Activated naive CD8-positive, alpha-beta T cell treated with anti-CD3 and anti-CD28 coated beads, Interleukin-2, amount 10 ng/mL, durations not matched to agents 7 days and 5 days (primary cell): ENCODE measurements at regions not wholly inside any gene's neighbourhood (a gene's known extent, or its start where the extent isn't known, plus 50 kb on each side); places are given as distances from the start of the nearest gene placed in this dataset.

Experiments used
- ATAC-seq: fragments of 150-1000 bp; cut with Tn5 transposase; one replicate; pipeline ENCODE4 v1.10.0; 2021; ENCODE audit warnings: low read depth, moderate library complexity
- POLR2A ChIA-PET: fragments of 350-600 bp; sonication (Branson Sonifier 250); formaldehyde crosslinking; loops from one replicate; lab custom pipeline; 2021; ENCODE audit warnings: antibody characterized with exemption; lab: Charles Lee
- DNase-seq: peaks from one replicate; pipeline ENCODE4 v3.0.0; 2021
- H3K27ac Mint-ChIP-seq: one replicate; pipeline ENCODE4 v1.8.0; 2022; ENCODE audit warnings: mild to moderate bottlenecking, mixed read lengths
- H3K27me3 Mint-ChIP-seq: one replicate; pipeline ENCODE4 v1.8.0; 2022; ENCODE audit warnings: mild to moderate bottlenecking, moderate library complexity, mixed read lengths
- H3K36me3 Mint-ChIP-seq: one replicate; pipeline ENCODE4 v1.8.0; 2021; ENCODE audit warnings: mild to moderate bottlenecking, mixed read lengths
- H3K4me1 Mint-ChIP-seq: one replicate; pipeline ENCODE4 v1.8.0; 2021; ENCODE audit warnings: mixed read lengths
- H3K4me3 Mint-ChIP-seq: one replicate; pipeline ENCODE4 v1.8.0; 2022; ENCODE audit warnings: mild to moderate bottlenecking, moderate library complexity, mixed read lengths
- H3K9me3 Mint-ChIP-seq: one replicate; pipeline ENCODE4 v1.8.0; 2021; ENCODE audit warnings: mixed read lengths

DNA sequence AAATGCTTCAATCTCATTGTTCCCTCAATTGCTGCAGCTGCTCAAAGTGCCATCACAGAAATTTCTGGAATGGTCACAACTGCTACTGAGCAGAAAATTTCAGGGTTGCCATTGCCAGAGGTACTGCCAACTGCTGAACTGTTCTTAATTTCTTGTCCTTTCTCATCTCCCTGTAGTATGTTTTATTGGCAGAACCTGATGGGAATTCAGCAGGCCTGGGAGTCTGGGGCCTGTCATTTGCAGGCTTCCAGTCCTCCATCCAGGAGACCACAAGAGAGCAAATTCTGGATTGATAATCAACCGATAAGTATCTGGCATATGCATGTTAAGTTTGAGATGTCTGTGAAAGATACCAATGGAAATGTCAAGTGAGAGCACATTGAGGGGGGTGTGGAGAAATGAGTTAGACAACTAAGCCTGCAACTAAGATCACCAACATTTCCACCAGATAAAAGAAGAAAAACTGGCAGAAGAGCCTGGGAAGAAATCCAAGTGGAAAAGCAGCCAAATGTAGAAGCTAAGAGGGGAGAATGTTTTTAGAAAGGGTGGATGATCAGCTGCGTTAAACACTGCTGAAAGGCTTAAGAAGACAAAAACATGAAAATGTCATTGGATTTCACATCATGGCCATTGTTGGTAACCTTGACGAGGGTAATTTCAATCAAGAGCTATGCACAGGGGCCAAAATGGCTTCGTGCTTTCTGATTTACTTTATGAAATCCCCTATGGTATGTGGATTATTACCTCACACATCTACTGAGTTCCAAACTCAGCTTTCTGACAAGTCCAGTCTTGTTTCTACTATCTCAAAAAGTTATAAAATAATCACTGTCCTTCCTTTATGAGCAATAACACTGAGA is 648.1 kb downstream of the PLPP3 start:
- no peak overlapping the region for H3K27ac Mint-ChIP-seq
- DNase-seq (no peak), ATAC-seq (no peak)
- no peaks in the 10 kb centered on the region for H3K4me1 Mint-ChIP-seq
- no peaks in the 10 kb centered on the region for H3K27me3 Mint-ChIP-seq
- no peaks in the 10 kb centered on the region for H3K36me3 Mint-ChIP-seq
- H3K4me3 Mint-ChIP-seq: no peak overlapping the region
- POLR2A ChIA-PET: no interaction called here
- no peaks in the 10 kb centered on the region for H3K9me3 Mint-ChIP-seq

DNA sequence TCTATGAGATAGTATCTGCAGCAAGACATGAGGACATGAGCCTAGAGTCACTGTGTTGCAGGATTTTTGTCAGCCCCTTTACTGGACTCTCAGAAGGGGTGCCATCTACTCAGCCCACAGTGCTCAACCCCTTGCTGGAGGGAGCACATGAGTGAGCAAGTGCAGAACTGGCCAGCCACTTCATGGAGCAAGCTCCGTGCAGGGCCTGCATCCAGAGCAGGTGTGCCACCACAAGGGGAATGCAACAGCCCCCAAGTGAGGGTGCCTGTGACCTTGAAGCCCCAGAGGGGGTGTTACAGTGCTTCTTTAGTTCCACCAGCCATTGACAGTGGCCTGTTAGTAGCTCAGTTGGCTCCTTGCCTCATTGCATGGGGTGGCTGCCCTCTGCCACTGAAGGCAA is 649.7 kb downstream of the PLPP3 start:
- Mint-ChIP-seq H3K4me3 (no peak overlapping the region), H3K4me1 (no peaks in the 10 kb centered on the region), H3K27me3 (no peaks in the 10 kb centered on the region), H3K36me3 (no peaks in the 10 kb centered on the region), H3K27ac (no peak overlapping the region), H3K9me3 (no peaks in the 10 kb centered on the region)
- POLR2A ChIA-PET: no interaction called here
- DNase-seq: no peak
- no peak for ATAC-seq

- Mint-ChIP-seq H3K27me3 (peaks cover 2% of the 10 kb centered on the region), H3K27ac (no peak overlapping the region)
Measured at GRCh38 chr1:55928576-55928975, 650.8 kb downstream of the PLPP3 start.

GRCh38 chr1:55927702-55928290 is 651.6 kb downstream of the PLPP3 start:
- no peaks in the 10 kb centered on the region for H3K4me1 Mint-ChIP-seq
- ATAC-seq: no peak
- no peak overlapping the region for H3K4me3 Mint-ChIP-seq
- no peak for DNase-seq
- POLR2A ChIA-PET: no interaction called here
- H3K27ac Mint-ChIP-seq: no peak overlapping the region
- no peaks in the 10 kb centered on the region for H3K36me3 Mint-ChIP-seq
- peaks cover 2% of the 10 kb centered on the region for H3K27me3 Mint-ChIP-seq
- H3K9me3 Mint-ChIP-seq: no peaks in the 10 kb centered on the region

More at GRCh38 chr1:55928576-55928975, 650.8 kb downstream of the PLPP3 start:
- no peaks in the 10 kb centered on the region for H3K4me1 Mint-ChIP-seq
- H3K9me3 Mint-ChIP-seq: no peaks in the 10 kb centered on the region
- ATAC-seq (no peak), DNase-seq (no peak)
- no peak overlapping the region for H3K4me3 Mint-ChIP-seq
- no peaks in the 10 kb centered on the region for H3K36me3 Mint-ChIP-seq
- POLR2A ChIA-PET: no interaction called here

DNA sequence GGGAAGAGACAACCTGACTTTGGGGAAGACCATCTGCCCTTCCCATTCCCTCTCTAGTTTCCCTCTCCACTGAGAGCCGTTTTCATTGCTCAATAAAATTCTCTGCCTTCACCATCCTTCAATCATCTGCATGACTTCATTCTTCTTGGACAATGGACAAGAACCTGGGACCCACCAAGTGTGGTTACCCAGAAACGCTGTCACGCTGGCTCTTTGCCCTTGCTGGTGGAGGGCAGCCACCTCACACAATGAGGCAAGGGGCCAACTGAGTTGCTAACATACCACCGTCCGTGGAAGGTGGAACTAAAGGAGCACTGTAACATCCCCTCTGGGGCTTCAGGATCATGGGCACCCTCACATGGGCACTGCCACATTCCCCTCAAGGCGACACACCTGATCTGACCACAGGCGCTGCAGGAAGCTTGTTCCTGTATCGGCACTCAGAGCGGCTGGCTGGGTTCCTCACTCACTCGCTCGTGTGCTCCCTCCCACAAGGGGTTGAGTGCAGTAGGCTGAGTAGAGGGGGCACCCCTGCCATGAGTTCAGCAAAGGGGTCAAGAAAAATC is 652.4 kb downstream of the PLPP3 start:
- POLR2A ChIA-PET: no interaction called here
- no peaks in the 10 kb centered on the region for H3K4me1 Mint-ChIP-seq
- no peaks in the 10 kb centered on the region for H3K36me3 Mint-ChIP-seq
- no peak overlapping the region for H3K27ac Mint-ChIP-seq
- ATAC-seq (no peak), DNase-seq (no peak)
- H3K4me3 Mint-ChIP-seq: no peak overlapping the region
- no peaks in the 10 kb centered on the region for H3K9me3 Mint-ChIP-seq
- peaks cover 2% of the 10 kb centered on the region for H3K27me3 Mint-ChIP-seq

- H3K27me3 Mint-ChIP-seq: peaks cover 1% of the 10 kb centered on the region
- H3K36me3 Mint-ChIP-seq: no peaks in the 10 kb centered on the region
- ATAC-seq (no peak), DNase-seq (no peak)
- H3K27ac Mint-ChIP-seq: no peak overlapping the region
- POLR2A ChIA-PET: no interaction called here
- no peak overlapping the region for H3K4me3 Mint-ChIP-seq
- H3K9me3 Mint-ChIP-seq: peaks cover 2% of the 10 kb centered on the region
- H3K4me1 Mint-ChIP-seq: no peaks in the 10 kb centered on the region
Measured at GRCh38 chr1:55916907-55917306, 662.5 kb downstream of the PLPP3 start.

DNA sequence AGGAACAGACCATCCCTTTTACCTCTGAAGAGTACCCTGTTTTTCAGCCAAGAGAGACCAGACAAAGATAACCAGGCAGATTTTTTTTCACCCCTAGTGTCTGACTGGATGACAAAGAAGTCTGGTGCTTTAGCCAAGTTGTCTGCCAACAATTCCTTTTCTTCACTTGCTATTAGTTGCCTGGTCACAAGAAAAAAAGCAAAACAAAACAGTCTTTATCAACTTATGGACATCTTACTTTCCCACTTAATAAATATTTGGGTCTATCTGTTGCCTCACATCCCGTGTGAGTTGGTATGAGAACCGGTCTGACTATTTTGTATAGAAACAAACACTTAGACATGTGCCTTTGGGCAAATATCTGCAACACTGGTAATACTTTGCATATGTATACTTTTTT is 662.9 kb downstream of the PLPP3 start:
- no peak overlapping the region for H3K4me3 Mint-ChIP-seq
- POLR2A ChIA-PET: no interaction called here
- ATAC-seq (no peak), DNase-seq (no peak)
- no peaks in the 10 kb centered on the region for H3K36me3 Mint-ChIP-seq
- H3K9me3 Mint-ChIP-seq: peaks cover 2% of the 10 kb centered on the region
- no peaks in the 10 kb centered on the region for H3K4me1 Mint-ChIP-seq
- H3K27ac Mint-ChIP-seq: no peak overlapping the region
- peaks cover 1% of the 10 kb centered on the region for H3K27me3 Mint-ChIP-seq

DNA sequence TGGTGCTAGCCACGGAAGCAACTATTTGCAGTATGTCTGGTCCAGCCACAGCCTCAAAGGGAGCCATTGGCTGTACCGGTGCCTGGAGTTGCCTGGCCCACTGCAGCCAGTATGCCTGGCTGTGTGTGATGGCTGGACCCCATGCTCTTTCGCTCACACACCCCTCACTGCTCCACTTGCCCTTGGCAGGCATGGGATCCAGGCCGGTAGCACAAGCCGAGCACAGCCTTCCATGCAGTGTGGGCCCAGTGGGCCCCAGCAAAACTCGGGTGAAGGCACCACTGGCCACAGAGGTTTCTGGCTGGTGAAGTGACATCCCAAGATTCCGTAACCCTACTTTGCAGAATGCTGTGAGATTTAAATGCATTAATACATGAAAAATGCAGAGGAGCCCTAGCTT is 665.8 kb downstream of the PLPP3 start:
- no peaks in the 10 kb centered on the region for H3K36me3 Mint-ChIP-seq
- H3K4me3 Mint-ChIP-seq: no peak overlapping the region
- DNase-seq (no peak), ATAC-seq (no peak)
- peaks cover 1% of the 10 kb centered on the region for H3K27me3 Mint-ChIP-seq
- POLR2A ChIA-PET: no interaction called here
- H3K27ac Mint-ChIP-seq: no peak overlapping the region
- H3K9me3 Mint-ChIP-seq: peaks cover 2% of the 10 kb centered on the region
- no peaks in the 10 kb centered on the region for H3K4me1 Mint-ChIP-seq

- no peak for DNase-seq
- H3K36me3 Mint-ChIP-seq: no peaks in the 10 kb centered on the region
- H3K27me3 Mint-ChIP-seq: peaks cover 1% of the 10 kb centered on the region
- H3K27ac Mint-ChIP-seq: no peak overlapping the region
- POLR2A ChIA-PET: no interaction called here
- H3K4me1 Mint-ChIP-seq: no peaks in the 10 kb centered on the region
- no peak for ATAC-seq
- H3K9me3 Mint-ChIP-seq: peaks cover 2% of the 10 kb centered on the region
- no peak overlapping the region for H3K4me3 Mint-ChIP-seq
Measured at GRCh38 chr1:55912438-55912837, 666.9 kb downstream of the PLPP3 start.

GRCh38 chr1:55904541-55904940 is 674.8 kb downstream of the PLPP3 start:
- H3K4me1 Mint-ChIP-seq: no peaks in the 10 kb centered on the region
- no peak for DNase-seq
- ATAC-seq: no peak
- H3K9me3 Mint-ChIP-seq: peaks cover 4% of the 10 kb centered on the region
- H3K4me3 Mint-ChIP-seq: no peak overlapping the region
- H3K36me3 Mint-ChIP-seq: no peaks in the 10 kb centered on the region
- POLR2A ChIA-PET: no interaction called here
- H3K27ac Mint-ChIP-seq: no peak overlapping the region
- H3K27me3 Mint-ChIP-seq: no peaks in the 10 kb centered on the region

GRCh38 chr1:55898181-55898580 is 681.2 kb downstream of the PLPP3 start:
- H3K27ac Mint-ChIP-seq: no peak overlapping the region
- no peaks in the 10 kb centered on the region for H3K4me1 Mint-ChIP-seq
- ATAC-seq: no peak
- POLR2A ChIA-PET: no interaction called here
- no peaks in the 10 kb centered on the region for H3K27me3 Mint-ChIP-seq
- H3K9me3 Mint-ChIP-seq: peaks cover 6% of the 10 kb centered on the region
- DNase-seq: no peak
- H3K4me3 Mint-ChIP-seq: no peak overlapping the region
- no peaks in the 10 kb centered on the region for H3K36me3 Mint-ChIP-seq

- H3K27ac Mint-ChIP-seq: no peak overlapping the region
- ATAC-seq (no peak), DNase-seq (no peak)
- POLR2A ChIA-PET: no interaction called here
- no peaks in the 10 kb centered on the region for H3K4me1 Mint-ChIP-seq
- no peak overlapping the region for H3K4me3 Mint-ChIP-seq
- H3K36me3 Mint-ChIP-seq: no peaks in the 10 kb centered on the region
- H3K9me3 Mint-ChIP-seq: peaks cover 8% of the 10 kb centered on the region
- no peaks in the 10 kb centered on the region for H3K27me3 Mint-ChIP-seq
Measured at GRCh38 chr1:55896210-55896609, 681.0 kb upstream of the USP24 start.

DNA sequence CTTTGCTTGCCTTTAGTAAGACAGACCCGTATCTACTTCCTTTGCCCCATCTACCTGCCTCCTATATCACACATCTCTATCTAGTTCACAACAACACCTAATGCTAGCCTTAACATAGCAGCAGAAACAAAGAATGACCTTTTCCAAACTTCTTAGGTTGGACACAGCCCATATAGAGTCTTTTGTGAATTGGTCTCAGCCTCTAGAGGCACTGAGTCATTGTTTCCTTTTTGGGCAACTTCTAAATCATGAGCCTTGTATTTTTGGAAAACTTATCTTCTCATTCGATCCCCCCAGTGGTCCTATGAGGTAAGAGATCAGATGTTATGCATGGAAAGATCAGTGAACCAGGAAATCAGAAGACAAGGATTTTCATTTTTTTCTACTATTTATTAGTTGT is 679.4 kb upstream of the USP24 start:
- H3K36me3 Mint-ChIP-seq: no peaks in the 10 kb centered on the region
- no peak overlapping the region for H3K4me3 Mint-ChIP-seq

GRCh38 chr1:55893155-55893554 is 678.0 kb upstream of the USP24 start:
- Mint-ChIP-seq H3K27ac (no peak overlapping the region), H3K4me3 (no peak overlapping the region), H3K36me3 (no peaks in the 10 kb centered on the region), H3K4me1 (no peaks in the 10 kb centered on the region), H3K27me3 (no peaks in the 10 kb centered on the region), H3K9me3 (peaks cover 5% of the 10 kb centered on the region)
- no peak for DNase-seq
- ATAC-seq: no peak
- POLR2A ChIA-PET: no interaction called here

More for the DNA sequence above, 679.4 kb upstream of the USP24 start:
- no peak overlapping the region for H3K27ac Mint-ChIP-seq
- no peak for DNase-seq
- H3K4me1 Mint-ChIP-seq: no peaks in the 10 kb centered on the region
- ATAC-seq: no peak
- no peaks in the 10 kb centered on the region for H3K27me3 Mint-ChIP-seq
- H3K9me3 Mint-ChIP-seq: peaks cover 5% of the 10 kb centered on the region
- POLR2A ChIA-PET: no interaction called here
